ENCODE measurements at regions not wholly inside any gene's neighbourhood (a gene's known extent, or its start where the extent isn't known, plus 50 kb on each side); places are given as distances from the start of the nearest gene placed in this dataset.
"Not testable (repeated sequence)": the region's sequence is repeated elsewhere in the genome, so short reads cannot be mapped to it uniquely, and the experiment has no call there.

- no peak for DNase-seq (ENCODE audit: low read depth)
These were observed 1382.8 kb upstream of the CDH9 start for GRCh38 chr5:28421141-28421540.

DNA sequence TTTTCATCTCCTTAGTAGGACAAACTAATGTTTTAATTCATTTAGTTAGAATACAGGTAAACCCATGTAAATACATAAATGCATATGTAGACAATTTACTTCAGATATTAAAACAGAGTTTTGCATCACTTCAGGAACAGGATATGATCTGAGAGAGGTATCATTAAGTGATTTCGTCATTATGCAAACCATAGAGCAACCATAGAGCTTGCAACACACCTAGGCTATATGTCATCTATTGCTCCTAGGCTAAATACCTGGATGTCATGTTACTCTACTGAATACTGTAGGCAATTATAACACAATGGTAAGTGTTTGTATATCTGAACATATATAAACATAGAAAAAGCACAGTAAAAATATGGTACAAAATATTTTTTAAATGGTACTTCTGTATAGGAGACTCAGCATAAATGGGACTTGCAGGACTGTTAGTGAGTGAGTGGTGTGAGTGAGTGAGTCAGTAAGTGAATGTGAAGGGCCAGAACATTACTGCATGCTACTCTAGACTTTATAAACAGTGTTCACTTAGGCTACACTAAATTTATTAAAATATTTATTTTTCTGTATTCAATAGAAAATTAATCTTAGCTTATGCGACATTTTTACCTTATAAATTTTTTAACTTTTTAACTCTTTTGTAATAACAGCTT, 1377.5 kb upstream of the CDH9 start:
- DNase-seq (ENCODE audit: low read depth): no peak

DNA sequence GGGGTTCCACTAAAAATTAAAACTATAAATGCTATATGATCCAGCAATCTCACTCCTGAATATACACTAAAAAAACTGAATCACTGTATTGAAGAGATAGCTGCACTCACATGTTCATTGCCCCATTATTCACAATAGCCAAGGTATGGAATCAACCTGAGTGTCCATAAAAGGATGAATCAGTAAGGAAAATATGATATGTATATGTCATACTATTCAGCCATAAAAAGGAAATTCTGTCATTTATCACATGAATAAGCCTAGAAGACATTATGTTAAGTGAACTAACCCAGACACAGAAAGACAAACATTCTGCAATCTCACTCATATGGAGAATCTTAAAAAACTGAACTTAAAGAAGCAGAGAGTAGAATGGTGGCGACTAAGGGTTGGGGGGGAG, 1376.2 kb upstream of the CDH9 start:
- no peak for DNase-seq (ENCODE audit: low read depth)

DNA sequence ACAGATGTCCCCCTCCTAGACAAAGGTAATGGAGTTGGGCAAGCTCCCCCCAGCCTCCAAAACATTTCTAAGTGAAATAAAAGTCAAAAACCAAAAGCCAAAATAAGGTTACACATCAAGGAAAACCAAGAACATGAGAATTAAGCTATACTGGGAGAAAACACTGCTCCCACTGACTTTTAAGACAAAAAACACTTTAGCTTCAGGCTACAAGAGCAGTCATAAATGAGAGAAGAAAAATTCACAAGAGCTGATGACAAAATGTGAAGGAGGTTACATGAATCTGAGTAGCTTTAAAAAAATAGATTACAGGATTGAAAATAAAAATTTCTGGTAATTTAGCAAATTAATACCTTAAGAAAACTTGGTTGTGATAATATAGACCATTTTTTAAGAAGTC, 1370.3 kb upstream of the CDH9 start:
- no peak for DNase-seq (ENCODE audit: low read depth)

DNA sequence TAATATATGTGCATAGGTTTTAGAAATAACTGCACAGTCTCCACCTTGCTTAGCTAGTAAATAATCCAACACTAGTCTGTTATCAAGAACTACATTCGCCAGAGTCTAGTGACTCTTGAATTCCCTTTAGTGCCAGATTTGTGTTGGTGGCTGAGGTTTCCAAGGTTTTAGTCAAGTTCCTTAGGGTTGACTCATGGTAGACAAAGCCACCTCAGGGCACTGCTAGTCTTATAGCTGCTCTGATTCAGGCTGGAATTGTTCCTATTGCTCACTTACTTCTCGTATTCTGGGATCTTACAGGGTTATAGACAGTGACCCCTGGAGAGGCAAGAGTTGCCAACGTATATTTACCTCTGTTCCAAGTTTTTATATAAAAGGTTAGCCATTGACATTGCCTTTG, 1369.8 kb upstream of the CDH9 start:
- peak; percentile 82 for DNase-seq (ENCODE audit: low read depth)

DNA sequence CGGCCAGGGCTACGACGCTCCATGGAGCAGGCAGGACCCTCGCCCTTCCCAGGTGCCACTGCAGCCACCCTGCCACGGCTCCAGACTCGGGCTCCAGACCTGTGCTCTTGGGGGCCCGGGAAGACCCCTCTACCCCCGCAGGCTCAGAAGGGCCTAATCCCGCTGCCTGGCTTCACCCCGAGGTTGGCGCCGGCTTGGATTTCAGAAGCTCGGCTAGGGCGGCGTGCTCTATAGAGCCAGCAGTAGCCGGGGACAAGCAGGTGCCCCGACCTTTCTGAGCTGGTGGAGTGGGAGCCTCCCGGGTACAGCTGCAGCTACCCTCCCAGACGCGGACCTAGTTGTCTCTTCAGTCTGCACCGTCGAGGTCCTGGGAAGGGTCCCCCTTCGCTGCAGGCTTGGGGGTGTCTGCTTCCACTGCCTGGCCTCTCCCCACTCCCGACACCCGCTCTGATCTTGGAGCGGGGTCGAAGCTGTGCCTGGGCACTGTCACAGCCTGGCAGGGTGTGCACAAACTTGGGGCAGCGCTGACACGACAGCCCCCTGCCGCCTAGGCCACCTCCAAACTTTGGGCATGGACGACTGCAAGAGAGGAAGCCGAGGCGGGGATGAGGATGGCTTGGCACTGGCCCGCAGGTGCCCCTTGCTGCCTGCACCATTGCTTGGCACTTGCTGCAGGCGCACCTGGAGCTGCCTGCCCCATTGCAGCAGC, 1366.1 kb upstream of the CDH9 start:
- DNase-seq (ENCODE audit: low read depth): no peak

GRCh38 chr5:28403846-28404245, 1365.5 kb upstream of the CDH9 start:
- DNase-seq (ENCODE audit: low read depth): no peak

DNA sequence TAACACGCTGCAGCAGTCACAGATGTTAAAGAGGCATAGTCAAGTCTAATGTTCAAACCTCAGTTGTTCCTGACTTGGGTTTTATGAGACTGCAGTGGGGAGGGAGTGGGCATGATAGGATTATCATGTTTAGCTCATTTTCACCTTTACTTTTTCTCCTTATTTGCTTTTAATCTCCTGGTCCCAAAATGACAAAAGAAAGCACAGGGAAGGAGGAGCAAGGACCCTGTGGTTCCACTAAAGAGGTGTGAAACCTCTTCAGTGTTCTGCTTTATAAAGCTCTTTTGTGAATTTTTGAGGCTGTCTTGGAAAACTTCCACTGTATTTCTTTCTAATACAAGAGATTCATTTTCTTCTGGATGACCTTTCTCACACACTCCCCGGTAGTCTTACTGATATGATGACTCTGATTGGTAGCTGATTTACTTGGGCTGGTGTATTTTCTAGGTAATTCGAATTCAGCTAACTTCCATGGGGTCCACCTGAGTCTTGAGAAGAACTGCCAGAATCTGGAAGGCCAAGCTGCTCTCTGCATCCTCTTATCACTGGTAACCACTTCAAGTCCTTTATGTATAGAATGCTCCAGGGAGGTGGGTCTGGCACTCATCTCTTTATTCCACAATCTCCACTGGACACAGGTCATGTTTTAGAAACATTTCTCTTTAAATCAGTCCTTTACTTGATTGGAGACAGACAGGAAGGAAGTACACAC, 1364.4 kb upstream of the CDH9 start:
- no peak for DNase-seq (ENCODE audit: low read depth)

DNA sequence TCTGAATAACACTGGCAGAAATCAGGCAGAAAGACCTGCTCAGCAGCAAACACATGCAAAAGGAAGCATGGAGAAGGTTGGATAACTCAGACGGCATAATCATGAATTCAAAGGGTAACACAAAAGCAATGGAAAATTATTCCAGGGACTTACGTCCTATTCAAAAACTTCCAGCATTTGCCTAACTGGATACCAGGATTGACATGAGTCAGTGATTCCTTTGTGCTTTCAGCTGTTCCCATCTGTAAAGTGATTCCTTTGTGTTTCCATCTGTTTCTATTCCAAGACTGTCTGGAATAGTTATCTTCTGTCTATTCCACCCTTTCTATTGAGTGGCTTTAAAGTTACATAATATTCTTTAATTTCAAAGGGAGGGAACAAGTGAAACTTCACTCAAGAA, 1361.7 kb upstream of the CDH9 start:
- peak; percentile 16 for DNase-seq (ENCODE audit: low read depth)

DNA sequence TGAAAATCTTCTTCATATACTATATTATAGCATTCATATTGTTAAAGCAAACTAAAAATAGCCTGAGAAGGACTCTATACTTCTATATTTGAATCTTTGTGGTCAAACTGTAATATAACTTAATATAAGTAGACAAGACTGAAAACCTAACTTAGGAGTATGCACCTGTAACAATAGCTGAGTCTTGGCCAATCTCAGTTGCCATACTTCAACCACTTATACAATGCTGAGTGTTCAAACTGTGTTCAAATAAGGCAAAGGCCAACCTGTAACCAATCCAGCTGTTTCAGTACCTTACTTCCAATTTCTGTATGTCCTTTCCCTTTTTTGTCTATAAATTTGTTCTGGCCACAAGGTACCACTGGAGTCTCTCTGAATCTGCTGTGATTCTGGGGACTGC, 1360.8 kb upstream of the CDH9 start:
- DNase-seq (ENCODE audit: low read depth): no peak

- DNase-seq (ENCODE audit: low read depth): no peak
These were observed 1359.8 kb upstream of the CDH9 start for GRCh38 chr5:28398185-28398584.

- DNase-seq (ENCODE audit: low read depth): peak; percentile 48
These were observed 1359.1 kb upstream of the CDH9 start for GRCh38 chr5:28397502-28397941.

GRCh38 chr5:28391277-28391676, 1352.9 kb upstream of the CDH9 start:
- no peak for DNase-seq (ENCODE audit: low read depth)

DNA sequence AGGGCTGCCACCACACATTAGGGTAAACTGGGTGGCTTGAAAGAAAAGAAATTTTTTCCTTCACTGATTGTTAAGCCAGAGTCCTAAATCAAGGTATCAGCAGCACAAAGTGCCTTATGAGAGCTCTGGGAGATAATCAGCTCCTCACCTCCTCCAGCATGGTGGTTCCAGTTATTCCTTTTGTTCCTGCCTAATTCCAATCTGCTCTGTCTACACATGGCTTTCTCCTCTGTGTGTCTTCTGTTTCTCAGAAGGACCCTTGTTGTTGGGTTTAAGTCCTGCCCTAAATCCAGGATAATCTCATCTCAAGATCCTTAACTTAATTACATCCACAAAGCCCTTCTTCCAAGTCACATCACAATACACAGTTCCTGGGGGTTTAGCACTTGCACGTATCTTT, 1352.0 kb upstream of the CDH9 start:
- no peak for DNase-seq (ENCODE audit: low read depth)

- not testable (repeated sequence) for DNase-seq (ENCODE audit: low read depth)
These were observed 1351.3 kb upstream of the CDH9 start for GRCh38 chr5:28389727-28390126.

- DNase-seq (ENCODE audit: low read depth): no peak
These were observed 1350.0 kb upstream of the CDH9 start for GRCh38 chr5:28388428-28388827.

GRCh38 chr5:28386712-28387111, 1348.3 kb upstream of the CDH9 start:
- DNase-seq (ENCODE audit: low read depth): no peak

- DNase-seq (ENCODE audit: low read depth): no peak
These were observed 1341.8 kb upstream of the CDH9 start for GRCh38 chr5:28380167-28380566.

- DNase-seq (ENCODE audit: low read depth): peak; percentile 63
These were observed 1336.1 kb upstream of the CDH9 start for GRCh38 chr5:28374492-28374967.

DNA sequence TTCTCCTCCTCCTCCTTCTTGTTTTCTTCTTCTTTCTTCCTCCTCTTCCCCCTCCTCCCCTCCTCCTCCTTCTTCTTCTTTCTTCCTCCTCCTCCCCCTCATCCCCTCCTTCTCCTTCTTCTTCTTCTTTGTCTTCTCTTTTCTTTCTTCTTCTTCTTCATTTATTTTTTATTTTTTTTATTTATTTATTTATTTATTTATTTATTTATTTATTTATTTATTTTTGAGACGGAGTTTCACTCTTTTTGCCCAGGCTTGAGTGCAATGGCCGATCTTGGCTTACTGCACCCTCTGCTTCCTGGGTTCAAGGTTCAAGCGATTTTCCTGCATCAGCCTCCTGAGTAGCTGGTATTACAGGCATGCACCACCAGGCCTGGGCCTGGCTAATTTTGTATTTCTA, 1332.5 kb upstream of the CDH9 start:
- DNase-seq (ENCODE audit: low read depth): no peak

GRCh38 chr5:28369418-28369817, 1331.0 kb upstream of the CDH9 start:
- no peak for DNase-seq (ENCODE audit: low read depth)

DNA sequence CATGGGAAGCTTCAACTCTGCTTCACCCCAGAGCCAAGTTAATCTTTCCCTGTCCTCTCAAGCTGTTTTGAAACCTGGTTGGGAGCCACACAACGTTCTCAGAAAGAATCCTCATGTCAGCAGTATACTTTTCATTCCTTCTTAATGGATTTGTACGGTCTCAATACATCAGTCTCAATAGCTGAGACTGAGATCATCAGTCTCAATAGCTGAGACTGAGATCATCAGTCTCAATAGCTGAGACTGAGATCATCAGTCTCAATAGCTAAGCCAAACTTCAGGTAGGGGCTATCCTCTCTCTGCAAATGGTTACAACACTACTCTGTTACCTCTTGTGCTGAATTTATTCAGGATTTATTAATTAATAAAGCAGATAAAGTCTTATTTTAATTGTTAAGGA, 1317.4 kb upstream of the CDH9 start:
- no peak for DNase-seq (ENCODE audit: low read depth)

DNA sequence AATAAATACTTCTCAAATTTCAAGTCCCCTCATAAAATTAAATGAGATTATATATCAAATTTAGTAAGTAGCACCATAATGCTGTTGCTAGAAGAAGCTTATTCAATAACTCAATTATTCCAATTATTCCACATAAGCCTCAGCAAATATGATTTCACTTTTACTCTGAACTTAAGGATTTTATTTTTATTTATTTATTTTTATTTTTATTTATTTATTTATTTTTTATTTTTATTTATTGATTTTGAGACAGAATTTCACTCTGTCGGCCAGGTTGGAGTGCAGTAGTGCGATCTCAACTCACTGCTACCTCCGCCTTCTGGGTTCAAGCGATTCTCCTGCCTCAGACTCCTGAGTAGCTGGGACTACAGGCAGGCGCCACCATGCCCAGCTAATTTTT, 1308.3 kb upstream of the CDH9 start:
- no peak for DNase-seq (ENCODE audit: low read depth)
